ENCODE measurements at regions not wholly inside any gene's neighbourhood (a gene's known extent, or its start where the extent isn't known, plus 50 kb on each side); places are given as distances from the start of the nearest gene placed in this dataset.

DNA sequence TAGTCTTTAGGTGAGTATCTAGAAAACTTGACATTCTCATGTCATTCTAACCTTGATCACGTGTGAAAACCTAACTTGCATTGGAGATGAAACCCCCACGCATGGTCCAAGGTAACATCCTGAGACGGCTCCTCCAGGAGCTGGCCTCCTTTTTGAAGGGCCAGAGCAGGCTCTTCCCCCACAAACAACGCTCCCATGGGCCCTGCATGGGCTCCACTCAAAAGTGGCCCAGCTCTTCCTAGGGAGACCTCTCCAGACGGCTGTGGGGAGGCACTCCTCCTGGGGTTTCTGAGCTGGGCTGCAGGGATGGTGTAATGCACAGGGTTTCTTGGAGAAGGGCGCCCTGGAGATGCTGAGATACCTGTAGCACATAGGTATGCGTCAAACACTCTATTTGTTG lies 296.2 kb upstream of the IRX1 start:
- Mint-ChIP-seq H3K9me3 (no peaks in the 10 kb centered on the region), H3K36me3 (ENCODE audit: low read depth) (no peaks in the 10 kb centered on the region), H3K27ac (ENCODE audit: unreplicated experiment) (no peak overlapping the region), H3K27me3 (ENCODE audit: low read depth) (peaks cover 4% of the 10 kb centered on the region), H3K4me3 (no peak overlapping the region), H3K4me1 (peaks cover 16% of the 10 kb centered on the region)
- DNase-seq (ENCODE audit: low read depth, low spot score) = no peak
- TF ChIP-seq, protein P1, sequence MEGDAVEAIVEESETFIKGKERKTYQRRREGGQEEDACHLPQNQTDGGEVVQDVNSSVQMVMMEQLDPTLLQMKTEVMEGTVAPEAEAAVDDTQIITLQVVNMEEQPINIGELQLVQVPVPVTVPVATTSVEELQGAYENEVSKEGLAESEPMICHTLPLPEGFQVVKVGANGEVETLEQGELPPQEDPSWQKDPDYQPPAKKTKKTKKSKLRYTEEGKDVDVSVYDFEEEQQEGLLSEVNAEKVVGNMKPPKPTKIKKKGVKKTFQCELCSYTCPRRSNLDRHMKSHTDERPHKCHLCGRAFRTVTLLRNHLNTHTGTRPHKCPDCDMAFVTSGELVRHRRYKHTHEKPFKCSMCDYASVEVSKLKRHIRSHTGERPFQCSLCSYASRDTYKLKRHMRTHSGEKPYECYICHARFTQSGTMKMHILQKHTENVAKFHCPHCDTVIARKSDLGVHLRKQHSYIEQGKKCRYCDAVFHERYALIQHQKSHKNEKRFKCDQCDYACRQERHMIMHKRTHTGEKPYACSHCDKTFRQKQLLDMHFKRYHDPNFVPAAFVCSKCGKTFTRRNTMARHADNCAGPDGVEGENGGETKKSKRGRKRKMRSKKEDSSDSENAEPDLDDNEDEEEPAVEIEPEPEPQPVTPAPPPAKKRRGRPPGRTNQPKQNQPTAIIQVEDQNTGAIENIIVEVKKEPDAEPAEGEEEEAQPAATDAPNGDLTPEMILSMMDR (conservative IDR thresholded peaks at IDR 0.05) = no peak

DNA sequence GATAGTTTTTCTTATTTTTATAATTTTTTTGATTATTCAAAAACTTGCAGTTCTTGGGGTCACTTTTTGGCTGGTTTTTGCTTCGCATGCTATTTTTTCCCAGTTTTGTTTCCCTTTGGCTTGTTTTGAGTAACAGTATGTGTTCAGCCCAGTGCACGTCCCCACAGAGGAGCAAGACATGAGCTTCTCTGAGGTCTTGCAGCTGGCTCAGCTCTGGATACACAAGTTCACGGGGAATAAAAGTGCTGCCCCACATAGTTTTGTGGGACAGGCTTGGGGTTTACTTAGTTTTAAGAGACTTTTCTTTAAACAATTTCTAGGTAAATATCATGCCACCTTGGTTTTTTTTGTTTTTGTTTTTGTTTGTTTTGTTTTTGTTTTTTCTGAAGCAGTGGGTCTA lies 297.8 kb upstream of the IRX1 start:
- peaks cover 4% of the 10 kb centered on the region for H3K27me3 Mint-ChIP-seq (ENCODE audit: low read depth)
- H3K36me3 Mint-ChIP-seq (ENCODE audit: low read depth) = no peaks in the 10 kb centered on the region
- TF ChIP-seq, protein P1 (conservative IDR thresholded peaks at IDR 0.05) = no peak
- no peak overlapping the region for H3K4me3 Mint-ChIP-seq
- H3K9me3 Mint-ChIP-seq = no peaks in the 10 kb centered on the region
- peaks cover 16% of the 10 kb centered on the region for H3K4me1 Mint-ChIP-seq
- no peak for DNase-seq (ENCODE audit: low read depth, low spot score)
- no peak overlapping the region for H3K27ac Mint-ChIP-seq (ENCODE audit: unreplicated experiment)

DNA sequence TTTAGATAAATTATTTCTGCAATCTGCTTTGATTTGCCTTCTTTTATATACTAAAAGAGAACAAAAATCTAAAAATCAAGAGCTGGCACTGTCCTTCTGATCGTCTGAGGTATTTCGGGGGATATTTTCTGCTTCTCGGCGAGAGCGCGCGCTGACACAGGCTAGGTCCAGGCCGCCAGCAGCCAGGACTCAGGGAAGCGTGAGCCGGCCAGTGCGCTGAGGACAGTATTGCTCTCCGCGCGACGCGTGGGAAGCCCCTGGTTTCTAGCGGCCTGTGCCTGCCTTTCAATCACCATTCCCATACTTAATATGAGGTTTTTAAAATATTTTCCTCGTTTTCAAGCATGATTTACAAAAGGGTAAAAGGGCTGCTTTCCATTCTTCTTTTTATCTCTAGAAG lies 307.3 kb upstream of the IRX1 start:
- Mint-ChIP-seq H3K27ac (ENCODE audit: unreplicated experiment) (no peak overlapping the region), H3K27me3 (ENCODE audit: low read depth) (no peaks in the 10 kb centered on the region), H3K36me3 (ENCODE audit: low read depth) (no peaks in the 10 kb centered on the region), H3K4me3 (no peak overlapping the region), H3K4me1 (no peaks in the 10 kb centered on the region), H3K9me3 (no peaks in the 10 kb centered on the region)
- no peak for DNase-seq (ENCODE audit: low read depth, low spot score)
- TF ChIP-seq, protein P1 (conservative IDR thresholded peaks at IDR 0.05) = no peak

DNA sequence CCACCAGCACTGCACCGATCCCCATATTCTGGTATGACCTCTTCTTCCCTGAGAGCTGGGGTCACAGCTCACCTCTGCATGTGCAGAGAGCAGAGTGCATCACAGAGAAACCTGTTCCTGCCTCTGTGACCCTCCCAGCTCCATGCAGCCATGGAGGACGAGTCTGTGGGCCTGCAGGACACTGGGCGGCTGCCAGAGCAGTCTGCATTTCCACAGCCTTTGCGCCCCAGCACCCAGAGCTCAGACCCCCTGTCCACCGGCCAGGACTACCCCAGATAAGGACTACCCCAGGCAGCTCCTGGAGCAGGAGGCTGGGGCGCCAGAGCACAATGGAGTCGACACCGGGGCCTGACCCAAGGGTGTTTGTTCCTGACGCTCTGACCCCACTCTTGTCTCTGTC lies 308.1 kb upstream of the IRX1 start:
- Mint-ChIP-seq H3K36me3 (ENCODE audit: low read depth) (no peaks in the 10 kb centered on the region), H3K27ac (ENCODE audit: unreplicated experiment) (no peak overlapping the region), H3K9me3 (no peaks in the 10 kb centered on the region), H3K4me3 (no peak overlapping the region), H3K4me1 (no peaks in the 10 kb centered on the region), H3K27me3 (ENCODE audit: low read depth) (no peaks in the 10 kb centered on the region)
- TF ChIP-seq, protein P1 (conservative IDR thresholded peaks at IDR 0.05) = no peak
- DNase-seq (ENCODE audit: low read depth, low spot score) = no peak

DNA sequence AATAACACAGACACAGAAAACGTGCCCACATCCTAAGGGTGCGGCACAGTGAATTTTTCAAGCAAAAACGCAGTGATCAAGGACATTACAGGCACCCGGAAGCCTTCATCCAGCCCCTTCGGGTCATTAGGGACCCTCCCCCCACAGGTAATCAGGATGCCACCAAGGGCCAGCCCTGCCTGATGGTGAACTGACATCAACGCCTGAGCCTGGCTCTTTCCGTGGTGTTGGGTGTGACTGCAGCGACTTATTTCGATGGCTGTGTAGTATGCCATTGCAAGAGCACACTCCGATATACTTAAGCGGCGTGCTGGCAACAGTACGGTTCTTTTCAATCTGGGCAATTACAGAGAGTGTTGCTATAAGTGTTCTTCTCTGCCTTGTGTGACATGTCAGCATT lies 310.0 kb upstream of the IRX1 start:
- TF ChIP-seq, protein P1 (conservative IDR thresholded peaks at IDR 0.05) = no peak
- H3K27ac Mint-ChIP-seq (ENCODE audit: unreplicated experiment) = no peak overlapping the region
- no peaks in the 10 kb centered on the region for H3K4me1 Mint-ChIP-seq
- H3K27me3 Mint-ChIP-seq (ENCODE audit: low read depth) = no peaks in the 10 kb centered on the region
- H3K4me3 Mint-ChIP-seq = no peak overlapping the region
- DNase-seq (ENCODE audit: low read depth, low spot score) = no peak
- no peaks in the 10 kb centered on the region for H3K9me3 Mint-ChIP-seq
- H3K36me3 Mint-ChIP-seq (ENCODE audit: low read depth) = no peaks in the 10 kb centered on the region

DNA sequence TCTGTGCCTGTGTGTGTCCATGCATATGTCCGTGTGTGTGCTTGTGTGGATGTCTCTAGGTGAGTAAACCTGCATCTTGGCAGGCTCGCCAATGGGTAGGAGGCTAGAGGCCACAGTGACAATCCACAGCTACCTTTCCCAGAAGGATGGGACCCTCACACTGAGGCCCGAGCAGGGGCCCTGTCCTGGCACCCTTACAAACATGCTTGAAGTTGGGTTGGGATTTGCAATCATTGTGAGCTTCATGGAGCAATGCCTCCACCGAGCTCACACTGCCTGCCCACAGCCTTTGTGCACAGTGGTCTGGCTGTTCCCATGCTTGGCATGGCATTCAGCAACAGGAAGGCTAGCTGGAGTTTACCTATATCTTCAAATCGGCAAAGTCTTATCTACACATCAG lies 311.1 kb upstream of the IRX1 start:
- H3K27me3 Mint-ChIP-seq (ENCODE audit: low read depth) = no peaks in the 10 kb centered on the region
- no peak overlapping the region for H3K4me3 Mint-ChIP-seq
- H3K9me3 Mint-ChIP-seq = no peaks in the 10 kb centered on the region
- H3K27ac Mint-ChIP-seq (ENCODE audit: unreplicated experiment) = no peak overlapping the region
- H3K4me1 Mint-ChIP-seq = no peaks in the 10 kb centered on the region
- TF ChIP-seq, protein P1 (conservative IDR thresholded peaks at IDR 0.05) = no peak
- no peaks in the 10 kb centered on the region for H3K36me3 Mint-ChIP-seq (ENCODE audit: low read depth)
- DNase-seq (ENCODE audit: low read depth, low spot score) = no peak
